Adrenal gland (tissue), 9 donors: ENCODE measurements at regions not wholly inside any gene's neighbourhood (a gene's known extent, or its start where the extent isn't known, plus 50 kb on each side); places are given as distances from the start of the nearest gene placed in this dataset.

Experiments used
- DNase-seq, 7 donors: peaks; one replicate each; pipeline ENCODE4 v3.0.0-alpha.2; 2019 to 2020
- H3K27ac ChIP-seq, 5 donors: fragments of 200-600 bp; sonication (generic) in 4 of 5; 1 replicate in 3 of 5; 2 replicates in 2 of 5; pipeline versions ENCODE4 v1.5.1 to v1.8.0; 2016 to 2020; ENCODE audit warnings: mild to moderate bottlenecking in 1 of 5
- H3K27me3 ChIP-seq: fragments of 200-600 bp; 2 replicates; pipeline ENCODE4 v1.8.0; 2021
- H3K36me3 ChIP-seq, 2 donors: fragments of 200-600 bp; replicated peaks in 1 of 2; 1 replicate in 1 of 2; 2 replicates in 1 of 2; pipeline versions ENCODE4 v1.5.1 to v1.8.0; 2018 to 2022
- H3K4me1 ChIP-seq, 2 donors: fragments of 200-600 bp; replicated peaks in 1 of 2; 1 replicate in 1 of 2; 2 replicates in 1 of 2; pipeline versions ENCODE4 v1.5.1 to v1.8.0; 2018 to 2021
- H3K4me3 ChIP-seq, 4 donors: fragments of 200-600 bp; sonication (generic) in 3 of 4; one replicate each; pipeline ENCODE4 v1.5.1; 2016 to 2018
- H3K9me3 ChIP-seq, 3 donors: fragments of 200-600 bp; sonication (generic) in 1 of 3; replicated peaks in 1 of 3; 1 replicate in 2 of 3; 2 replicates in 1 of 3; pipeline versions ENCODE4 v1.5.1 to v1.8.0; 2016 to 2021
- POLR2A ChIP-seq, 2 donors: fragments of 450-650 bp; IDR thresholded peaks; one replicate each; pipeline ENCODE4 v1.6.1; 2017; ENCODE audit warnings: antibody characterized with exemption in 2 of 2, mild to moderate bottlenecking in 2 of 2, moderate library complexity in 1 of 2
- WGBS, 4 donors: extraction: QIAGEN DNeasy Blood & Tissue Kit in 2 of 4; methylation state at CpG; one replicate each; pipeline versions ENCODE4 v1.1.5 to v1.1.7; 2013 to 2017; 5-methylcytosine and 5-hydroxymethylcytosine counted together
- intact Hi-C, 2 donors: fragments of 100-400 bp; cut with DNase I; formaldehyde crosslinking; loops; one replicate each; pipeline versions ENCODE4 v1.14.1 to v1.15.0; 2022 to 2023
- TF ChIP-seq, protein P1 (sequence below), 6 experiments: fragments of 450-650 bp in 4 of 6; fragments of 200-600 bp in 2 of 6; sonication (generic) in 1 of 6; IDR thresholded peaks; 1 replicate in 5 of 6; 2 replicates in 1 of 6; pipeline versions ENCODE4 v1.5.1 to v1.8.0; 2016 to 2021; ENCODE audit warnings: antibody characterized with exemption in 6 of 6, mild to moderate bottlenecking in 2 of 6, moderate library complexity in 1 of 6
- donor health status: healthy with polysubstance abuse.
- donor health status: Bipolar disorder and iron deficiency.
- donor health status: DM: yes; HTN: yes; CAD: no.
- donor health status: DM: no; HTN: no; CAD: no.
- donor health status: DM: no; HTN: no; CAD: no.

DNA sequence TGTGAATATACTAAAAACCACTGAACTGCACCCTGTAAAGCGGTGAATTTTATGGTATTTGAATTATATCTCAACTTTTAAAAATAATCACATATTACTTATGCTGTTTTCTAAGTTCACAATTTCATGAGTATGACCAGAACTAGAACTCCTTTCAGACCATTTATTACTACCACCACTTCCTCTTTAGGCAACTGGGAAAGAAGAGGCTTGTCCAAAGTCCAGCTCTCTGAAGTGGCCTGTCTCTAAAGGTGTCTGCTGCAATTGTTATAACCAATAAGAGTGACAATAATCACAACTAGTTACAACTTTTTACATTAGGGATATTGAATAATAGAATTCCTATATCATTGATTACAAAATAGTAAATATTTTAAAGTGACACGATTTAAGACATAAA is 267.9 kb upstream of the PIK3C3 start:
- H3K9me3 ChIP-seq: no peaks in the 10 kb centered on the region
- H3K4me3 ChIP-seq: no peak overlapping the region
- no peak overlapping the region for H3K27ac ChIP-seq
- TF ChIP-seq POLR2A (IDR thresholded peaks at IDR 0.05): no peak
- TF ChIP-seq, protein P1, sequence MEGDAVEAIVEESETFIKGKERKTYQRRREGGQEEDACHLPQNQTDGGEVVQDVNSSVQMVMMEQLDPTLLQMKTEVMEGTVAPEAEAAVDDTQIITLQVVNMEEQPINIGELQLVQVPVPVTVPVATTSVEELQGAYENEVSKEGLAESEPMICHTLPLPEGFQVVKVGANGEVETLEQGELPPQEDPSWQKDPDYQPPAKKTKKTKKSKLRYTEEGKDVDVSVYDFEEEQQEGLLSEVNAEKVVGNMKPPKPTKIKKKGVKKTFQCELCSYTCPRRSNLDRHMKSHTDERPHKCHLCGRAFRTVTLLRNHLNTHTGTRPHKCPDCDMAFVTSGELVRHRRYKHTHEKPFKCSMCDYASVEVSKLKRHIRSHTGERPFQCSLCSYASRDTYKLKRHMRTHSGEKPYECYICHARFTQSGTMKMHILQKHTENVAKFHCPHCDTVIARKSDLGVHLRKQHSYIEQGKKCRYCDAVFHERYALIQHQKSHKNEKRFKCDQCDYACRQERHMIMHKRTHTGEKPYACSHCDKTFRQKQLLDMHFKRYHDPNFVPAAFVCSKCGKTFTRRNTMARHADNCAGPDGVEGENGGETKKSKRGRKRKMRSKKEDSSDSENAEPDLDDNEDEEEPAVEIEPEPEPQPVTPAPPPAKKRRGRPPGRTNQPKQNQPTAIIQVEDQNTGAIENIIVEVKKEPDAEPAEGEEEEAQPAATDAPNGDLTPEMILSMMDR (IDR thresholded peaks at IDR 0.05): no peak
- H3K4me1 ChIP-seq: no peaks in the 10 kb centered on the region
- H3K27me3 ChIP-seq: no peaks in the 10 kb centered on the region
- 81 to 90% (median 85%) methylated on average over 2 of the region's 2 CpGs for WGBS, 4 donors
- intact Hi-C loops: no loop called here
- no peaks in the 10 kb centered on the region for H3K36me3 ChIP-seq
- no peak for DNase-seq

- Histone ChIP-seq H3K27me3 (no peaks in the 10 kb centered on the region), H3K36me3 (no peaks in the 10 kb centered on the region), H3K4me3 (no peak overlapping the region), H3K4me1 (no peaks in the 10 kb centered on the region), H3K9me3 (no peaks in the 10 kb centered on the region), H3K27ac (no peak overlapping the region)
- DNase-seq: no peak
- TF ChIP-seq POLR2A (IDR thresholded peaks at IDR 0.05): no peak
- TF ChIP-seq, protein P1 (IDR thresholded peaks at IDR 0.05): no peak
- intact Hi-C loops: no loop called here
- 81 to 85% (median 83%) methylated on average over 8 of the region's 8 CpGs for WGBS, 4 donors
Measured at GRCh38 chr18:41681138-41681880, 273.7 kb upstream of the PIK3C3 start.

GRCh38 chr18:41674506-41674905 is 280.5 kb upstream of the PIK3C3 start:
- no peaks in the 10 kb centered on the region for H3K4me1 ChIP-seq
- H3K4me3 ChIP-seq: no peak overlapping the region
- H3K36me3 ChIP-seq: no peaks in the 10 kb centered on the region
- no peak overlapping the region for H3K27ac ChIP-seq
- WGBS, 4 donors: 34 to 44% (median 41%) methylated on average over 7 of the region's 7 CpGs
- intact Hi-C loops: no loop called here
- peak in 1 of 7 donors; percentile 79 for DNase-seq
- TF ChIP-seq, protein P1 (IDR thresholded peaks at IDR 0.05): no peak
- no peak for TF ChIP-seq POLR2A (IDR thresholded peaks at IDR 0.05)
- H3K9me3 ChIP-seq: no peaks in the 10 kb centered on the region
- no peaks in the 10 kb centered on the region for H3K27me3 ChIP-seq

- intact Hi-C loops: no loop called here
- Histone ChIP-seq H3K4me1 (no peaks in the 10 kb centered on the region), H3K9me3 (no peaks in the 10 kb centered on the region), H3K36me3 (no peaks in the 10 kb centered on the region), H3K4me3 (no peak overlapping the region), H3K27ac (no peak overlapping the region), H3K27me3 (no peaks in the 10 kb centered on the region)
- DNase-seq: no peak
- TF ChIP-seq, protein P1 (IDR thresholded peaks at IDR 0.05): no peak
- TF ChIP-seq POLR2A (IDR thresholded peaks at IDR 0.05): no peak
Measured at GRCh38 chr18:41666231-41666630, 288.8 kb upstream of the PIK3C3 start.
